Mucosa of descending colon (tissue), 3 donors: ENCODE measurements at regions not wholly inside any gene's neighbourhood (a gene's known extent, or its start where the extent isn't known, plus 50 kb on each side); places are given as distances from the start of the nearest gene placed in this dataset.

Experiments used
- ATAC-seq: fragments of 200-7000 bp; cut with Tn5 transposase; one replicate; pipeline ENCODE4 v1.9.1; 2020; ENCODE audit warnings: mild to moderate bottlenecking, moderate library complexity
- DNase-seq, 3 donors: peaks; one replicate each; pipeline ENCODE4 v3.0.0-alpha.2; 2020
- H3K36me3 ChIP-seq: fragments of 200-600 bp; one replicate; pipeline ENCODE4 v1.8.0; 2021; ENCODE audit warnings: low read depth, mild to moderate bottlenecking
- H3K4me1 ChIP-seq: fragments of 200-600 bp; one replicate; pipeline ENCODE4 v1.8.0; 2021; ENCODE audit warnings: low read depth, mild to moderate bottlenecking
- H3K4me3 ChIP-seq: fragments of 200-600 bp; one replicate; pipeline ENCODE4 v1.8.0; 2021; ENCODE audit warnings: mild to moderate bottlenecking
- H3K9me3 ChIP-seq: fragments of 200-600 bp; one replicate; pipeline ENCODE4 v1.8.0; 2021; ENCODE audit warnings: mild to moderate bottlenecking
- intact Hi-C, 2 donors: fragments of 100-400 bp; cut with DNase I in 1 of 2; cut with micrococcal nuclease in 1 of 2; formaldehyde crosslinking; loops; one replicate each; pipeline versions ENCODE4 v1.11.0 to v1.11.1; 2022; cut with DNase I, micrococcal nuclease
- TF ChIP-seq, protein P1 (sequence below): fragments of 200-600 bp; IDR thresholded peaks from one replicate; pipeline ENCODE4 v1.8.0; 2022; ENCODE audit warnings: antibody characterized with exemption, mild to moderate bottlenecking
- donor health status: DM: no; HTN: no; CAD: no; lungs with moderate emphysema.
- donor health status: DM: no; HTN: no; CAD: no.
- donor health status: DM: no; HTN: yes; CAD: no.

DNA sequence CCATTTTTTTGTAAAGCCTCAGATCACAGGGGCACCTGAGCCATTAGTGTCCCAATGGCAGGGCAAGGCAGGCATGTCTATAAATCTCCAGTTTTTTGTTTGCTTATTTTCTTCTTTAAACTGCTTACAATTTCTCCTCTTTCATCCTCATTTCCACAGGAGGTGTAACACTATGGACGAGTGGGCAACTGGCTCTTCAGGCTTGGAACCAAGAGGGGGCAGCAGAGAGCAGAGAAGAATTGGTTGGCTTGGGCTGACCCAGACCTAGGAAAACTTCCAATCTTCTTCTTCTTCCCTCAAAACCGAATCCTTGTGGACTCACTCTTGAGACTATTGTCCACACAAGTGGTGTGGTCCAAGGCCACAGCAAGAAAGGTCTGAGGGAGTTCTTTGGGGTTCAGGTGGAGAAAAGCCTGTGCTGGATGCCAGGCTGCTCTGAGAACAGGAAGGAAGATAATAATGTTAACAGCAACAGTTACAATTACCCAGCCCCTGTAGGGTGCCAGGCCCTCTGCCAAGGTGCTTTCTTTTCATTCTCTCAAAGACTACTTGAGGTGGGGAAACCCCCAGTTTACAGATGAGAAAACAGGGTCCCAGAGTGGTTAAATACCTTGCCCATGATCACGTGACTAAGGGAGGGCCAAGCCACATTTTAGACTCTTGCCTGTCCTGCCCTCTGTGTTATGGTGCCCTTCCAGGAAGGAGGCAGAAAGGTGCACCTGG, 70.7 kb upstream of the E2F8 start:
- Histone ChIP-seq H3K4me1 (no peaks in the 10 kb centered on the region), H3K36me3 (no peaks in the 10 kb centered on the region), H3K9me3 (no peaks in the 10 kb centered on the region), H3K4me3 (no peak overlapping the region)
- TF ChIP-seq, protein P1, sequence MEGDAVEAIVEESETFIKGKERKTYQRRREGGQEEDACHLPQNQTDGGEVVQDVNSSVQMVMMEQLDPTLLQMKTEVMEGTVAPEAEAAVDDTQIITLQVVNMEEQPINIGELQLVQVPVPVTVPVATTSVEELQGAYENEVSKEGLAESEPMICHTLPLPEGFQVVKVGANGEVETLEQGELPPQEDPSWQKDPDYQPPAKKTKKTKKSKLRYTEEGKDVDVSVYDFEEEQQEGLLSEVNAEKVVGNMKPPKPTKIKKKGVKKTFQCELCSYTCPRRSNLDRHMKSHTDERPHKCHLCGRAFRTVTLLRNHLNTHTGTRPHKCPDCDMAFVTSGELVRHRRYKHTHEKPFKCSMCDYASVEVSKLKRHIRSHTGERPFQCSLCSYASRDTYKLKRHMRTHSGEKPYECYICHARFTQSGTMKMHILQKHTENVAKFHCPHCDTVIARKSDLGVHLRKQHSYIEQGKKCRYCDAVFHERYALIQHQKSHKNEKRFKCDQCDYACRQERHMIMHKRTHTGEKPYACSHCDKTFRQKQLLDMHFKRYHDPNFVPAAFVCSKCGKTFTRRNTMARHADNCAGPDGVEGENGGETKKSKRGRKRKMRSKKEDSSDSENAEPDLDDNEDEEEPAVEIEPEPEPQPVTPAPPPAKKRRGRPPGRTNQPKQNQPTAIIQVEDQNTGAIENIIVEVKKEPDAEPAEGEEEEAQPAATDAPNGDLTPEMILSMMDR, result peak; percentile 68
- intact Hi-C loops, result loop anchor here (5.0 kb wide), 1 partner anchor 241 kb away; no protein-coding TSS in a partner anchor
- peak; percentile 81 for ATAC-seq
- DNase-seq, result peak in 2 of 3 donors; percentile 64 to 88

DNA sequence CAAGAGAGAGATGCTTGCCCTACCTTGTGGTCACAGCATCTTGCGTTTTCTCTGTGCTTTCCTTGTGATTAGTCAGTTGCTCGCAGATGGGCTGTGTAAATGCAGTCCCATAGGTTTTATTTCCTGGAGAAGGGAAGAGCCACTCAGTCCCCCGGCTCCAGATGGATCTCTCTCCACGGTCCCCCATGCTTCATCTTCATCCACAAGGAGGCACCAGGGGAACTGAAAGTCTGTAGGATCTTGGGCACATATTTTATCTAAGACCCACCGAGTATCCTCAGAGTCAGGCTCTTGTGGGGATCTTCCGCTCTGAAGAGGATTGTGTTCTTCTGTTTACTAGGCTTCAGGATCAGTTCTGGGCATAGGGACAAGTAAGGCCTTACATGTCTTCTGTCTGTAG, 66.8 kb upstream of the E2F8 start:
- Histone ChIP-seq H3K9me3 (no peaks in the 10 kb centered on the region), H3K4me3 (no peak overlapping the region), H3K36me3 (no peaks in the 10 kb centered on the region), H3K4me1 (no peaks in the 10 kb centered on the region)
- ATAC-seq (no peak), DNase-seq (no peak)
- TF ChIP-seq, protein P1, result no peak
- intact Hi-C loops, result no loop called here

DNA sequence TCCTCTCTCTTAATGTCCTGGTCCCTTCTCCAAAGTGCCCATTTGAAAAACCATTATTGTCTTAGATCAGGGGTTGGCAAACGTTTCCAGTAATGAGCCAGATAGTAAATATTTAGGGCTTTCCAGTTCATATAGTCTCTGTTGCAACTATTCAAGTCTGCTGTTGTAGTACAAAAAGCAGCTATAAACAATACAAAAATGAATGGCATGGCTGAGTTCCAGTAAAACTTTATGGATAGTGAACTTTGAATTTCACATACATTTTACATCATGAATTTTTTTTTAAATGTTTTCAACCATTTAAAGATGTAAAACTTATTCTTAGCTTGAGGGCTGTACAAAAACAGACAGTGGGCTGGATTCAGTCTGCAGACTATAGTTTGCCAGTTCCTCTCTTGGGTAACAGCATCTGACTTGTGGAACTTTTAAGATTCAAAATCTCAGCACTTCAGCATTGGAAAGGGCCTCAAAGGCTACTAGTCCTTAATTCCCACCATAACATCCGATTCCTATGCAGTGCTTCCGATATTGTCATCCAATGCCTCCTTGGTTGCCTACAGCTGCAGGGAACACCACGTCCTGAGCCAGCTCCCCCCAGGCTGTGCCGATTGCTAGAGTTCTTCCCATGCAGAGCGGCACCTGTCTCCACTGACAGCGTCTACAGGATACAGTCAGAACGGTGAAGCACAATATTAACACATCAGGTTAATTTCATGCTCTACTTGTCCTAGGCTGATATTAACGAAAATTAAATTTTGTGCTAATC, 65.6 kb upstream of the E2F8 start:
- H3K4me1 ChIP-seq, result no peaks in the 10 kb centered on the region
- ATAC-seq (peak; percentile 32), DNase-seq (peak in 1 of 3 donors; percentile 18)
- no peaks in the 10 kb centered on the region for H3K36me3 ChIP-seq
- intact Hi-C loops, result no loop called here
- no peaks in the 10 kb centered on the region for H3K9me3 ChIP-seq
- TF ChIP-seq, protein P1, result no peak
- H3K4me3 ChIP-seq, result no peak overlapping the region

DNA sequence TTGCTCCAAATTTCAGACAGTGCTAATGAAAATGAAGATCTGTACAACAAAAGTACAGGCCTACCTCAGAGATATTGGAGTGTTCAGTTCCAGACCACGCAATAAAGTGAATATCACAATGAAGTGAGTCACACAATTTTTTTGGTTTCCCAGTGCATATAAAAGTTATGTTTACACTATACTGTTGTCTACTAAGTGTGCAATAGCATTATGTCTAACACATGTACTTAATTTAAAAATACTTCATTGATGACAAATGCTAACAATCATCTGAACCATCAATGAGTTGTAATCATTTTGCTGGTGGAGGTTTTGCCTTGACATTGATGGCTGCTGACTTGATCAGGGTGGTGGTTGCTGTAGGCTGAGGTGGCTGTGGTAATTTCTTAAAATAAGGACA, 60.6 kb upstream of the E2F8 start:
- ATAC-seq (no peak), DNase-seq (no peak)
- intact Hi-C loops, result no loop called here
- H3K4me1 ChIP-seq, result no peaks in the 10 kb centered on the region
- H3K9me3 ChIP-seq, result no peaks in the 10 kb centered on the region
- H3K4me3 ChIP-seq, result no peak overlapping the region
- TF ChIP-seq, protein P1, result no peak
- H3K36me3 ChIP-seq, result no peaks in the 10 kb centered on the region

DNA sequence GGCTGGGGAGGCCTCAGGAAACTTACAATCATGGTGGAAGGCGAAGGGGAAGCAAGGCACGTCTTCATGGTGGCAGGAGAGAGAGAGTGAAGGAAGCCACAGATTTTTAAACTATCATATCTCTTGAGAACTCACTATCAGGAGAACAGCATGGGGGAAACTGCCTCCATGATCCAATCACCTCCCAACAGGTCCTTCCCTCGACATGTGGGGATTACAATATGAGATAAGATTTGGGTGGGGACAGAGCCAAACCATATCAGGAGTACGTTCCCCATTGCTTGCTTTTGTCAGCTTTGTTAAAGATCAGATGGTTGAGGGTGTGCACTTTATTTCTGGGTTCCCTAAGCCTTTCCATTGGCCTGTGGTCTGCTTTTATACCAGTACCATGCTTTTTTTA, 53.7 kb upstream of the E2F8 start:
- Histone ChIP-seq H3K9me3 (no peaks in the 10 kb centered on the region), H3K4me3 (no peak overlapping the region), H3K4me1 (no peaks in the 10 kb centered on the region), H3K36me3 (no peaks in the 10 kb centered on the region)
- no peak for ATAC-seq
- TF ChIP-seq, protein P1, result no peak
- intact Hi-C loops, result no loop called here
- no peak for DNase-seq
